H9 (cell line): ENCODE measurements at regions not wholly inside any gene's neighbourhood (a gene's known extent, or its start where the extent isn't known, plus 50 kb on each side); places are given as distances from the start of the nearest gene placed in this dataset.

Experiments used
- DNase-seq: peaks from one replicate; pipeline ENCODE4 v3.0.0-alpha.2; 2017
- H2AFZ ChIP-seq: one replicate; pipeline ENCODE4 v1.6.1; 2013; ENCODE audit warnings: mild to moderate bottlenecking, low read length, control low read depth, moderate library complexity
- H2AK5ac ChIP-seq: 2 replicates; pipeline ENCODE4 v1.6.1; 2013; ENCODE audit warnings: low read length, control low read depth, mixed read lengths; ENCODE audit not compliant: insufficient read length
- H2BK120ac ChIP-seq: one replicate; pipeline ENCODE4 v1.6.1; 2013; ENCODE audit warnings: low read depth, mild to moderate bottlenecking, low read length, control low read depth, inconsistent platforms; ENCODE audit not compliant: poor library complexity, severe bottlenecking
- H2BK12ac ChIP-seq: 2 replicates; pipeline ENCODE4 v1.6.1; 2013; ENCODE audit warnings: low read length, control low read depth, mixed read lengths, low read depth; ENCODE audit not compliant: insufficient read length
- H2BK15ac ChIP-seq: 2 replicates; pipeline ENCODE4 v1.6.1; 2013; ENCODE audit warnings: low read depth, low read length, control low read depth
- H2BK20ac ChIP-seq: one replicate; pipeline ENCODE4 v1.6.1; 2013; ENCODE audit warnings: low read depth, mild to moderate bottlenecking, low read length, control low read depth, inconsistent platforms; ENCODE audit not compliant: poor library complexity, severe bottlenecking
- H2BK5ac ChIP-seq: 2 replicates; pipeline ENCODE4 v1.6.1; 2013; ENCODE audit warnings: low read length, control low read depth, mixed read lengths; ENCODE audit not compliant: insufficient read length
- H3K14ac ChIP-seq: 2 replicates; pipeline ENCODE4 v1.6.1; 2013; ENCODE audit warnings: low read length, control low read depth; ENCODE audit not compliant: insufficient read depth
- H3K18ac ChIP-seq: 2 replicates; pipeline ENCODE4 v1.6.1; 2013; ENCODE audit warnings: low read depth, mild to moderate bottlenecking, mixed read lengths, low read length, control low read depth; ENCODE audit not compliant: insufficient read length
- H3K23ac ChIP-seq: 2 replicates; pipeline ENCODE4 v1.6.1; 2013; ENCODE audit warnings: low read length, control low read depth, mixed read lengths, low read depth; ENCODE audit not compliant: insufficient read length
- H3K23me2 ChIP-seq: 2 replicates; pipeline ENCODE4 v1.6.1; 2013; ENCODE audit warnings: low read depth, mild to moderate bottlenecking, mixed read lengths, low read length, control low read depth; ENCODE audit not compliant: insufficient read length, poor library complexity, severe bottlenecking
- H3K27ac ChIP-seq: 2 replicates; pipeline ENCODE4 v1.5.1; 2013; ENCODE audit warnings: low read length, control low read depth, mixed read lengths, low read depth; ENCODE audit not compliant: insufficient read length
- H3K27me3 ChIP-seq: 2 replicates; pipeline ENCODE4 v1.6.1; 2013; ENCODE audit warnings: low read length, control low read depth, inconsistent platforms; ENCODE audit not compliant: insufficient read depth
- H3K4ac ChIP-seq: 2 replicates; pipeline ENCODE4 v1.6.1; 2013; ENCODE audit warnings: low read depth, mild to moderate bottlenecking, control low read depth, inconsistent platforms, low read length, moderate library complexity
- H3K4me1 ChIP-seq: 2 replicates; pipeline ENCODE4 v1.6.1; 2013; ENCODE audit warnings: low read length, control low read depth, inconsistent platforms; ENCODE audit not compliant: insufficient read depth
- H3K4me2 ChIP-seq: 2 replicates; pipeline ENCODE4 v1.6.1; 2013; ENCODE audit warnings: low read length, control low read depth, mixed read lengths; ENCODE audit not compliant: insufficient read length, insufficient read depth
- H3K56ac ChIP-seq: 2 replicates; pipeline ENCODE4 v1.6.1; 2013; ENCODE audit warnings: low read depth, mild to moderate bottlenecking, mixed read lengths, low read length, control low read depth; ENCODE audit not compliant: insufficient read length
- H3K79me1 ChIP-seq: 2 replicates; pipeline ENCODE4 v1.6.1; 2013; ENCODE audit warnings: low read depth, mild to moderate bottlenecking, moderate library complexity, low read length, control low read depth, inconsistent platforms; ENCODE audit not compliant: insufficient read depth, poor library complexity, severe bottlenecking
- H3K79me2 ChIP-seq: 2 replicates; pipeline ENCODE4 v1.6.1; 2013; ENCODE audit warnings: low read length, control low read depth, inconsistent platforms; ENCODE audit not compliant: insufficient read depth
- H3K9ac ChIP-seq: 2 replicates; pipeline ENCODE4 v1.6.1; 2013; ENCODE audit warnings: low read length, control low read depth, mixed read lengths; ENCODE audit not compliant: insufficient read length; ENCODE audit errors: extremely low read depth
- H3K9me3 ChIP-seq: one replicate; pipeline ENCODE4 v1.6.1; 2013; ENCODE audit warnings: low read depth, low read length, inconsistent platforms; ENCODE audit not compliant: control insufficient read depth
- H3T11ph ChIP-seq: one replicate; pipeline ENCODE4 v1.6.1; 2013; ENCODE audit warnings: mild to moderate bottlenecking, low read length, control low read depth, inconsistent platforms
- H4K20me1 ChIP-seq: one replicate; pipeline ENCODE4 v1.6.1; 2013; ENCODE audit not compliant: control insufficient read depth, insufficient read length, insufficient read depth
- H4K5ac ChIP-seq: 2 replicates; pipeline ENCODE4 v1.6.1; 2013; ENCODE audit warnings: low read depth, mild to moderate bottlenecking, mixed read lengths, low read length, control low read depth; ENCODE audit not compliant: insufficient read length
- H4K8ac ChIP-seq: replicated peaks from 2 replicates; pipeline ENCODE4 v1.6.1; 2013; ENCODE audit warnings: low read length, control low read depth, mixed read lengths, low read depth; ENCODE audit not compliant: insufficient read length
- H4K91ac ChIP-seq: 2 replicates; pipeline ENCODE4 v1.6.1; 2013; ENCODE audit warnings: low read depth, mild to moderate bottlenecking, moderate library complexity, mixed read lengths, low read length, control low read depth; ENCODE audit not compliant: insufficient read length
- H3K27ac Mint-ChIP-seq, 3 experiments: 2 replicates in 2 of 3; 3 replicates in 1 of 3; pipeline ENCODE4 v1.8.0; 2020 to 2021; ENCODE audit warnings: mixed read lengths in 3 of 3, mild to moderate bottlenecking in 1 of 3, moderate library complexity in 1 of 3
- H3K27me3 Mint-ChIP-seq: 2 replicates; pipeline ENCODE4 v1.8.0; 2021; ENCODE audit warnings: low read depth, mild to moderate bottlenecking, moderate library complexity, mixed read lengths
- H3K36me3 Mint-ChIP-seq, 3 experiments: 2 replicates in 2 of 3; 3 replicates in 1 of 3; pipeline ENCODE4 v1.8.0; 2020 to 2021; ENCODE audit warnings: low read depth in 3 of 3, mixed read lengths in 3 of 3; ENCODE audit not compliant: insufficient read depth in 1 of 3
- H3K4me1 Mint-ChIP-seq, 2 experiments: 2 replicates each; pipeline ENCODE4 v1.8.0; 2020; ENCODE audit warnings: mixed read lengths in 2 of 2
- H3K4me3 Mint-ChIP-seq, 2 experiments: 2 replicates in 1 of 2; 3 replicates in 1 of 2; pipeline ENCODE4 v1.8.0; 2020 to 2021; ENCODE audit warnings: mild to moderate bottlenecking in 2 of 2, mixed read lengths in 2 of 2, moderate library complexity in 1 of 2
- H3K9me3 Mint-ChIP-seq, 2 experiments: 2 replicates in 1 of 2; 3 replicates in 1 of 2; pipeline ENCODE4 v1.8.0; 2020; ENCODE audit warnings: mild to moderate bottlenecking in 2 of 2, mixed read lengths in 2 of 2, moderate library complexity in 1 of 2
- CTCF ChIP-seq: fragments of 200-600 bp; sonication (generic); conservative IDR thresholded peaks from 3 replicates; pipeline ENCODE4 v1.8.0; 2021; ENCODE audit warnings: antibody characterized with exemption, mild to moderate bottlenecking

DNA sequence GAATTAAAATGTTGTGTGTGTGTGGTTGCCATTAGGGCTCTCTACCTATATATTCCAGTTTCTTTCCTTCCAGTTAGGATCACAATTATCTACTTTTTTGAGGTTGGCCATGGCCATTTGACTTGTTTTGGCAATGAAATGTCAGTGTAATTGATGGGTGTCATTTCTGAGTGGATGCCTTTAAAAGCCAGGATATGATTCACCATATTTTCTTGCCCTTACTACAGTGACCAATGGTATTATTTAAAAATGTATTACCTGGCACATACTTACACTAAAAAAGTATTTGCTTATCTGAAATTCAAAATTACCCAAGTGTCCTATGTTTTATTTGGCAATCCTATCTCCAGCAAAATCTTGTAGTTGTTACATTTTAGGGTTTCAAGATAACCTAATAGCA is 258.7 kb upstream of the ACTBL2 start:
- Histone ChIP-seq H4K8ac (no peak overlapping the region), H3K79me1 (no peaks in the 10 kb centered on the region), H4K91ac (no peak overlapping the region), H3K4me2 (no peak overlapping the region), H4K20me1 (no peaks in the 10 kb centered on the region), H3T11ph (no peak overlapping the region), H3K23me2 (no peaks in the 10 kb centered on the region), H3K27ac (no peak overlapping the region), H2BK120ac (no peak overlapping the region), H3K23ac (no peak overlapping the region), H3K4ac (no peak overlapping the region), H2AFZ (no peak overlapping the region), H3K9ac (no peak overlapping the region), H3K18ac (no peak overlapping the region), H2BK15ac (no peak overlapping the region), H2BK12ac (no peak overlapping the region), H3K27me3 (no peaks in the 10 kb centered on the region), H2AK5ac (no peak overlapping the region), H4K5ac (no peak overlapping the region), H3K79me2 (no peaks in the 10 kb centered on the region), H2BK5ac (no peak overlapping the region), H3K4me1 (peaks cover 3% of the 10 kb centered on the region; the same call in 1 of the 2 replicates), H2BK20ac (no peak overlapping the region), H3K9me3 (no peaks in the 10 kb centered on the region), H3K56ac (no peak overlapping the region), H3K14ac (no peak overlapping the region)
- Mint-ChIP-seq H3K4me3 (no peak overlapping the region), H3K27me3 (no peaks in the 10 kb centered on the region), H3K36me3 (no peaks in the 10 kb centered on the region), H3K4me1 (peaks cover 7 to 8% of the 10 kb centered on the region in 2 experiments), H3K27ac (no peak overlapping the region), H3K9me3 (no peaks in the 10 kb centered on the region)
- DNase-seq, result no peak
- no peak for TF ChIP-seq CTCF
